Small intestine (tissue), 7 donors: ENCODE measurements at regions not wholly inside any gene's neighbourhood (a gene's known extent, or its start where the extent isn't known, plus 50 kb on each side); places are given as distances from the start of the nearest gene placed in this dataset.

ENCODE experiments used
- DNase-seq, 2 donors: peaks; one replicate each; pipeline versions ENCODE4 v3.0.0 to v3.0.0-alpha.2; 2013
- FAIRE-seq: peaks from 2 replicates; lab custom pipeline; 2012; peaks lifted over from hg19 to GRCh38; lab: Jason Lieb, UNC
- H3K27ac ChIP-seq, 3 donors: one replicate each; pipeline ENCODE4 v1.5.1; 2013; ENCODE audit warnings: low read length in 2 of 3, mild to moderate bottlenecking in 2 of 3, control low read depth in 1 of 3, inconsistent platforms in 1 of 3, low read depth in 1 of 3, moderate library complexity in 1 of 3
- H3K27me3 ChIP-seq, 3 donors: one replicate each; pipeline ENCODE4 v1.6.1; 2013; ENCODE audit warnings: low read length in 3 of 3, inconsistent platforms in 1 of 3; ENCODE audit not compliant: control insufficient read depth in 3 of 3, insufficient read depth in 3 of 3
- H3K36me3 ChIP-seq, 3 donors: one replicate each; pipeline ENCODE4 v1.6.1; 2013; ENCODE audit warnings: low read length in 3 of 3, inconsistent platforms in 1 of 3, low read depth in 1 of 3, mild to moderate bottlenecking in 1 of 3, moderate library complexity in 1 of 3; ENCODE audit not compliant: control insufficient read depth in 3 of 3, insufficient read depth in 2 of 3
- H3K4me1 ChIP-seq, 3 donors: one replicate each; pipeline ENCODE4 v1.6.1; 2013; ENCODE audit warnings: low read length in 2 of 3, inconsistent platforms in 1 of 3, low read depth in 1 of 3, mild to moderate bottlenecking in 1 of 3, moderate library complexity in 1 of 3; ENCODE audit not compliant: control insufficient read depth in 3 of 3, insufficient read depth in 2 of 3
- H3K4me3 ChIP-seq, 3 donors: one replicate each; pipeline ENCODE4 v1.5.1; 2013; ENCODE audit warnings: low read length in 3 of 3, control low read depth in 1 of 3, inconsistent platforms in 1 of 3, low read depth in 1 of 3, mild to moderate bottlenecking in 1 of 3, moderate library complexity in 1 of 3
- H3K9me3 ChIP-seq, 2 donors: one replicate each; pipeline ENCODE4 v1.6.1; 2013; ENCODE audit warnings: low read depth in 1 of 2, low read length in 1 of 2; ENCODE audit not compliant: control insufficient read depth in 2 of 2, insufficient read depth in 1 of 2
- whole genome bisulfite sequencing, 3 donors: extraction: QIAGEN DNeasy Blood & Tissue Kit; methylation state at CpG; one replicate each; pipeline ENCODE4 v1.1.7; 2013; 5-methylcytosine and 5-hydroxymethylcytosine counted together
- donor health status: healthy with polysubstance abuse.
- donor health status: control.
- donor health status: control.
- donor health status: Bipolar disorder and iron deficiency.
- donor health status: healthy.

DNA sequence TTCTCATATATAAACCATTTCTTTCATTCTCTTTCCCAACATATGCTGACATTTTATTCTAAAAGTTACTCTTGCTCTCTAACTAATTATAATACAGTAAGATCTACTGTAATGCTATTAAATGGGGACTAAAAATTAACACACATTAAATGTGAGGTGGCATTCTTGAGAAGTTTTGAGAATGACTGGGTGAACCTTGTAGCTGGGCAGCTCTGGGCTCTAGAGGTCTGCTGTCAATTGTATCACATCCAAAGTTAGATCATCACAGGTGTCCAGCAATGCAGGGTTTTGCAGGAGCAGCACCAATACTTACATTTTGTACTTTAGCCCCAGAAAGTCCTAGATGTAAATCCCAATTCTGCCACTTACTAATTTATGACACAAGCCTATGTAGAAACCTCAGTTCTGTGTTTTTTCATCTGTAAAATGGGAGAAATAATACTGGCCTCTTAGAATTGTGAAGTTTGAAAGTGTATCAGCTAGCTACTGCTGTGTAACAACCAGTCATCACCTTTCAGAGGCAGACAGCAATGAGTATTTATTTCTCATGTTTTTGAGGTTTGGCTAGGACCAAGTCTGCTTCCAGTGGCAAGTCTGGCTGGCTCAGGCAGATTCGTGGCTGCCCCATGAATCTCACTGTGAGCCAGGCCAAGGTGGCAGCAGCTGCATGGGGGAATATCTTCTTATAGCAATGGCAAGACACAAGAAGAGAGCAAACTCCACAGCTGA is 79.6 kb upstream of the EMX2 start:
- 71 to 89% (median 86%) methylated on average over 1 of the region's 1 CpG for WGBS, 3 donors
- FAIRE-seq (no peak), DNase-seq (no peak)
- H3K27ac ChIP-seq = no peak overlapping the region
- peaks cover 0 to 3% of the 10 kb centered on the region in 2 donors for H3K9me3 ChIP-seq
- H3K4me3 ChIP-seq = no peak overlapping the region
- H3K27me3 ChIP-seq = peaks cover 0 to 3% (median 0%) of the 10 kb centered on the region in 3 donors
- peaks cover 0 to 12% (median 0%) of the 10 kb centered on the region in 3 donors for H3K4me1 ChIP-seq
- H3K36me3 ChIP-seq = no peaks in the 10 kb centered on the region

DNA sequence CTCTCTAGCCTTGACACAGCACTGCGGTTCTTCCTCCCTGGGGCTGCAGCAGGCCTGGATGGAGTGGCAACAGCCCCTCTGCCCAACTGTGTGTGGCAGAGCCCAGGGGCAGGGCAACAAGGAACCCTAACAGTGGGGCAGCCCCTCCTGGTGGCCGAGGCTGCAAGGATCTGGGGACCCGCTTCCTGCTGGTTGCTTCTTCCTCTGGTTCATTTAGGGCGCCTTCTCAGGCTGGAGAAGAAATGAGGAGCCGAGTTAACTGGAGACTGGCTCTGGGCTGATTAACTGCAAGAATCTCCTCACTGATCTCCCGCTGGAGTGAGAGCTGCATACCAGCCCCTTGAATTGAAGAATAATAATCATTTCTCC is 80.1 kb upstream of the EMX2 start:
- DNase-seq (no peak), FAIRE-seq (no peak)
- peak overlapping the region in 1 of 3 donors; percentile 66 for H3K27ac ChIP-seq
- H3K4me1 ChIP-seq = peaks cover 0 to 12% (median 0%) of the 10 kb centered on the region in 3 donors
- H3K27me3 ChIP-seq = peaks cover 0 to 3% (median 0%) of the 10 kb centered on the region in 3 donors
- WGBS, 3 donors = 64 to 70% (median 65%) methylated on average over 6 of the region's 6 CpGs
- no peaks in the 10 kb centered on the region for H3K36me3 ChIP-seq
- no peak overlapping the region for H3K4me3 ChIP-seq
- peaks cover 0 to 3% of the 10 kb centered on the region in 2 donors for H3K9me3 ChIP-seq

DNA sequence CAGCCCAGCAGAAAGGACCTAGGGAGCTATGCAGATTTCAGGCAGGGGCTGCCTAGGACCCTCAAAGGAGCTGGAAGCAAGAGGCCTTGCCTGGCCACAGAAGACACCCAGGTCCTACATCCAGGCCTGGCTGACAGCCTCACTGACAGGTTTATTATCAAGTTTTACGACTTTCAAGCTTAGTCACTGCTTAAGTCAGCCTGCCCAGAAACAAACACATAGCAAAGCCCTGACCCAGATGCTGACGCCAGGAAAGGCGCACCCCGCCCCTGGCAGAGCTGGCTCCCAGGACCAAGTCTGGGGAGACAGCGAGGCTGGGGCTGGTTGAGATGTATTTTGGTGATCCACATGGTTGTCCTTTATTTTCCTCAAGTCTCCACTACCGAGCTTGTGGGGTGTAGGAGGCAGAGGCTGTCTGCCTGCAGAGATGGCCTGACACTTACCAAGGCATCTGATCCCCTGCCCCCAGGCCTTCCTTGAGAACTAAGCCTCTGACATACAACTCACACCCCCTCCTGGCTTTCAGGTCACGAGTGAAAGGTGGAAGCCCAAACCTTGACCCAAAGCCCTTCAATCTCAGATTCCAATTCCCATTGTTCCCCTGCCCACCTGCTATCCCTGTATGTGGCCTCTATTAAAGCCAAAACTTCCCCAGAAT is 80.7 kb upstream of the EMX2 start:
- H3K27ac ChIP-seq = peak overlapping the region in 1 of 3 donors; percentile 66
- 15 to 38% (median 27%) methylated on average over 7 of the region's 7 CpGs for WGBS, 3 donors
- no peak for FAIRE-seq

DNA sequence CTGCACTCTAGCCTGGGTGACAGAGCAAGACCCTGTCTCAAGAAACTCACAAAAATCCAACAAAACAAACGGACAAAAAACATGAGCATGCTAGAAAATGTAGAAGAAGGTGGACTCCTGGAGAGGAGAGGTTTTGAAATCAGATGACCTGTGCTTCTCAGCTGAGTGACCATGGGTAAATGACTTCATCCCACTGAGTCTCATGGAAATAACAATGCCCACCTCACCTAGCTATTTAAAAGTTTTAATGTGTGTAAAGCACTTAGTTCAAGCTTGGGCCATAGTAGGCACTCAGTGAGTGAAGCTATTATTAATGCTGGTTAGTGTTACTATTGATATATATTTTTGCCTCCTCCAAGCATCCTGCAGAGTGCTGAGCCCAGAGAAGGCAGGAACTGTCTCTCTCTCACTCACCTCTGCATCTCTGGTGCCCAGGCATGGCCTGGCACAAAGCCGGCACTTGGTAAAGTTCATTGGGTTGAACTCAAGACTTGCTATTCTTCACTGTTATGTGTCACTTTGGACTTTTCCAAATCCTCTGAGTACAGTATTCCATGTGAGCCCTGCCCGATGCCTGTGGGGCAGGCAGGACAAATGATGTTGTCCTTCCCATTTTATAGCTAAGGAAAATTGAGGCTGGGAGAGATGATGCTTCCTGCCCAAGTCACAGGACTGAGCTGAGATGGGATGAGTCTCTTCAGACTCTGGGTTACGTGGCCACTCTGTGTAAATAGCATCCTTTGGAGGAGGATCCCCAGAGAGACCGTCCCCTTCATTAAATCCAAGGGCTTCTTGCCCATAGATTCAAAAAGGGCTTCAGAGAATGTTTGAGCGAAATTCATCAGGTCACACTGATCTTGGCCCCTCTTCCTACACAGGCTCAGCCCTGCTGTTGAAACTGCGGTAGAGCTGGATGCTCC is 81.4 kb upstream of the EMX2 start:
- H3K36me3 ChIP-seq = no peaks in the 10 kb centered on the region
- no peak for FAIRE-seq
- no peak for DNase-seq
- H3K4me1 ChIP-seq = peaks cover 0 to 7% (median 0%) of the 10 kb centered on the region in 3 donors
- WGBS, 3 donors = 72 to 82% (median 74%) methylated on average over 7 of the region's 7 CpGs
- H3K4me3 ChIP-seq = no peak overlapping the region
- peaks cover 0 to 3% of the 10 kb centered on the region in 2 donors for H3K9me3 ChIP-seq
- H3K27me3 ChIP-seq = peaks cover 0 to 3% (median 0%) of the 10 kb centered on the region in 3 donors
- peak overlapping the region in 1 of 3 donors; percentile 13 for H3K27ac ChIP-seq

More for the DNA sequence above, 80.7 kb upstream of the EMX2 start:
- H3K36me3 ChIP-seq = no peaks in the 10 kb centered on the region
- H3K4me1 ChIP-seq = peaks cover 0 to 12% (median 0%) of the 10 kb centered on the region in 3 donors
- peaks cover 0 to 3% of the 10 kb centered on the region in 2 donors for H3K9me3 ChIP-seq
- peaks cover 0 to 3% (median 0%) of the 10 kb centered on the region in 3 donors for H3K27me3 ChIP-seq
- H3K4me3 ChIP-seq = no peak overlapping the region
- peak; percentile 75 to 87 for DNase-seq

DNA sequence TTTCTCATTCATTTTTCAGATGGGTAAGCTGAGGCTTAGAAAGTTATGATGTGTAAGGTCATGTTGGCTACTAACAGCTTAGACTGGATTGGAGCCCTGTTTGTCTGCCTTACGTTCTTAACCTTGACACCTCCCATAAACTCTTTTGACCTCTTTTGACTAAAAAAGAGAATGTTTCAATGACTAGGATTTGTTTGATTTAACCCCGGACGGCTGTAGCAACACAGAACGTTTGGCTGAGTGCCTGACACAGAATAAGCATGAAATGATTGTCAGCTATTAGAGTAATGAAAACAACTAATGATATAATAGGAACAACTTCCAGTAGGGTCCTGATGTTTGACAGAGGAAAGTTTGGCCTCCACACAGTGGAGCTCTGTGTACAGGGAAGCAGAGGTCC is 83.3 kb upstream of the PDZD8 start:
- peaks cover 0 to 10% of the 10 kb centered on the region in 2 donors for H3K9me3 ChIP-seq
- DNase-seq (no peak), FAIRE-seq (no peak)
- H3K27ac ChIP-seq = no peak overlapping the region
- no peak overlapping the region for H3K4me3 ChIP-seq
- WGBS, 3 donors = 47 to 57% (median 53%) methylated on average over 4 of the region's 4 CpGs
- peaks cover 0 to 3% (median 0%) of the 10 kb centered on the region in 3 donors for H3K27me3 ChIP-seq
- no peaks in the 10 kb centered on the region for H3K36me3 ChIP-seq
- H3K4me1 ChIP-seq = peaks cover 0 to 7% (median 0%) of the 10 kb centered on the region in 3 donors

DNA sequence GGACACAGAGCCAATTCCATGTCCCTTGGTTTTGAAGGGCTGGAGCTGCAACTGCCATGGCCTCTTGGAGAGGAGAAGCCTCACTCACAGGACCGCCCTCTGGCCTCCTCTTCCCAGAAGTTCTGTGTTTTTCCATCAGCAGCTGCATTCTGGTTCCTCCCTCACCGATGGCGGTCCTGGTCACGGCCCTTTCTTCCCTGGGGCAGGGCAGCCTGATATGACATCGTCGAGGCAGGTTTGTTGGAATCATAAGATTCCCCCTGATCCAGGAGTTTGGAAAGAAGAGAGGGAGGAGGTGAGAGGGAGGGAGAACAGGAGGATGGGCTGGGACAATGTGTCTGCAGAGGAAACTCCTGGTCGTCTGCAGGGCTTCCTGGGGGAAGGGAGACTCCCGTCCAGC is 82.7 kb upstream of the PDZD8 start:
- FAIRE-seq (no peak), DNase-seq (no peak)
- no peak overlapping the region for H3K4me3 ChIP-seq
- H3K36me3 ChIP-seq = no peaks in the 10 kb centered on the region
- 73 to 79% (median 75%) methylated on average over 7 to 8 of the region's 8 CpGs for WGBS, 3 donors
- peaks cover 0 to 11% of the 10 kb centered on the region in 2 donors for H3K9me3 ChIP-seq
- H3K4me1 ChIP-seq = peaks cover 0 to 7% (median 0%) of the 10 kb centered on the region in 3 donors
- peaks cover 0 to 6% (median 0%) of the 10 kb centered on the region in 3 donors for H3K27me3 ChIP-seq
- no peak overlapping the region for H3K27ac ChIP-seq

DNA sequence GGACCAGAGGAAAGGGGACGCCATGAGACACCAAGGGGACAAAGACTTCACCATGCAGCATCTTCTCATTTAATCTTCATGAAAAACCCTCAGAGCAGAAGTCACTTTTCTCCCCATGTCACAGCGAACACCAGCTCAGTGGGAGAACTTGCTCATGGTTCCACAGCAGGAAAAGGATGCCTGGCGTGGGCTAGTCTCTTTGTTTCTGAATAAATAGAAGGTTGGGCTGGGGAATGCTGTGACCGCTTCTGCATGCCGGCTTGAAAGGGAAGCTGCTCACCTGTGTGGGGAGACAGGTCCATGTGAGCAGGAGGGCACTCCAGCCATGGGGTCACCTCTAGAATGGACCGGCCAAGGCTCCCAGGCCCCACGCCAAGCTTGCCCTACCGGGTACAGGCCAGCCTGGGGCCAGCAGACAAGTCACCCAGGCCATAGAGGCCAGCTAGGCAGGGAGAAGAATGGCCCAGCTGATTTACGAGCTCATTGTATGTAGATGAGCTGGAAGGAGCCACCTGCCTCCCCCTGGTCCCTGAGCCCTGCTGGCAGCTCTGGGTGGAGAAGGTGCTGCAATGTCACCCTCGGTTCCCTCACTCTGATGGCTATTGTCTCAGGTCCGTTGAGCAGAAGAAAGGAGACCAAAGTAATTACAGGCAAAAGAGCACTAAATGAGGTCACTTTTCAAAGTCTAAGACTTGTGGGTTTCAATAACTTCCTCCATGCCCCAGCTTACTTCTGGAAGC is 82.0 kb upstream of the PDZD8 start:
- Histone ChIP-seq H3K27ac (no peak overlapping the region), H3K4me3 (no peak overlapping the region), H3K9me3 (peaks cover 0 to 14% of the 10 kb centered on the region in 2 donors), H3K27me3 (peaks cover 0 to 6% (median 0%) of the 10 kb centered on the region in 3 donors), H3K4me1 (peaks cover 0 to 4% (median 0%) of the 10 kb centered on the region in 3 donors), H3K36me3 (no peaks in the 10 kb centered on the region)
- WGBS, 3 donors = 52 to 59% (median 56%) methylated on average over 11 of the region's 11 CpGs
- no peak for FAIRE-seq
- no peak for DNase-seq
